Panc1 (cell line): ENCODE measurements at regions not wholly inside any gene's neighbourhood (a gene's known extent, or its start where the extent isn't known, plus 50 kb on each side); places are given as distances from the start of the nearest gene placed in this dataset.
"Not testable (repeated sequence)": the region's sequence is repeated elsewhere in the genome, so short reads cannot be mapped to it uniquely, and the experiment has no call there.

ENCODE experiments used
- ATAC-seq: fragments of 200-7000 bp; cut with Tn5 transposase; 2 replicates; pipeline ENCODE4 v1.9.1; 2020; ENCODE audit warnings: mild to moderate bottlenecking, moderate library complexity
- BruUV-seq: library from RNA; stranded (reverse); fragments of 400-500 nt; replicated peaks from 2 replicates; lab custom pipeline; 2021; lab: Mats Ljungman, UMichigan
- CTCF ChIA-PET: fragments of 300-600 bp; sonication (Branson Sonifier 250); formaldehyde crosslinking; loops from one replicate; lab custom pipeline; 2022; ENCODE audit warnings: antibody characterized with exemption; lab: Charles Lee
- POLR2A ChIA-PET: fragments of 300-600 bp; sonication (Branson Sonifier 250); formaldehyde crosslinking; loops from one replicate; lab custom pipeline; 2022; ENCODE audit warnings: antibody characterized with exemption; lab: Charles Lee
- DNase-seq: peaks from one replicate; pipeline ENCODE4 v3.0.0-alpha.2; 2010; ENCODE audit warnings: low read depth, low spot score
- H3K27ac ChIP-seq: 2 replicates; pipeline ENCODE4 v1.5.1; 2011; ENCODE audit warnings: mild to moderate bottlenecking, low read length, inconsistent platforms
- H3K27me3 ChIP-seq: fragments of 200-500 bp; sonication (Bioruptor generic); 2 replicates; pipeline ENCODE4 v1.6.0; 2014; ENCODE audit warnings: low read length, inconsistent platforms; ENCODE audit not compliant: control insufficient read depth, insufficient read depth
- H3K36me3 ChIP-seq: fragments of 200-500 bp; sonication (Bioruptor generic); 2 replicates; pipeline ENCODE4 v1.5.1; 2014; ENCODE audit warnings: inconsistent platforms, mild to moderate bottlenecking, low read length, moderate library complexity; ENCODE audit not compliant: control insufficient read depth, insufficient read depth
- H3K4me1 ChIP-seq: 2 replicates; pipeline ENCODE4 v1.5.1; 2011; ENCODE audit warnings: inconsistent platforms, mild to moderate bottlenecking, low read length, moderate library complexity; ENCODE audit not compliant: control insufficient read depth, insufficient read depth
- H3K4me3 ChIP-seq, 2 experiments: 2 replicates each; pipeline ENCODE4 v1.5.1; 2011 to 2012; ENCODE audit warnings: low read depth in 2 of 2, low read length in 2 of 2, mild to moderate bottlenecking in 2 of 2, inconsistent platforms in 1 of 2, moderate library complexity in 1 of 2
- H3K9me3 ChIP-seq: fragments of 200-500 bp; sonication (Bioruptor generic); 2 replicates; pipeline ENCODE4 v1.5.1; 2014; ENCODE audit warnings: low read depth, mild to moderate bottlenecking, inconsistent platforms, low read length, moderate library complexity; ENCODE audit not compliant: control insufficient read depth, insufficient read depth
- POLR2AphosphoS5 ChIP-seq: IDR thresholded peaks from 2 replicates; pipeline ENCODE4 v1.6.1; 2012; ENCODE audit warnings: mild to moderate bottlenecking, low read depth, low read length, moderate library complexity
- SIN3A ChIP-seq: IDR thresholded peaks from 2 replicates; pipeline ENCODE4 v1.6.1; 2012; ENCODE audit warnings: low read depth, mild to moderate bottlenecking, low read length, moderate library complexity, borderline replicate concordance; ENCODE audit not compliant: insufficient read depth
- TCF7L2 ChIP-seq: IDR thresholded peaks from 2 replicates; pipeline ENCODE4 v1.6.1; 2011; ENCODE audit warnings: mild to moderate bottlenecking, low read depth, low read length, inconsistent platforms
- in situ Hi-C: cut with HindIII; loops from 2 replicates; pipeline ENCODE4 v1.10.0; 2016; ENCODE audit warnings: low sequenced_read_pairs, low pct_unique_long_range_greater_than_20kb
- intact Hi-C: fragments of 100-400 bp; cut with micrococcal nuclease; formaldehyde crosslinking; loops from one replicate; pipeline ENCODE4 v1.10.0; 2022; ENCODE audit not compliant: unreplicated experiment
- TF ChIP-seq, protein P1 (sequence below), 2 experiments: IDR thresholded peaks; 2 replicates each; pipeline ENCODE4 v1.6.1; 2011 to 2012; ENCODE audit warnings: low read depth in 2 of 2, control low read depth in 1 of 2, low read length in 1 of 2, mild to moderate bottlenecking in 1 of 2, moderate library complexity in 1 of 2; ENCODE audit not compliant: insufficient read depth in 1 of 2
- TF ChIP-seq, protein P2 (sequence below): fragments of 450-650 bp; IDR thresholded peaks from 2 replicates; pipeline ENCODE4 v1.5.1; 2017; ENCODE audit warnings: mild to moderate bottlenecking

DNA sequence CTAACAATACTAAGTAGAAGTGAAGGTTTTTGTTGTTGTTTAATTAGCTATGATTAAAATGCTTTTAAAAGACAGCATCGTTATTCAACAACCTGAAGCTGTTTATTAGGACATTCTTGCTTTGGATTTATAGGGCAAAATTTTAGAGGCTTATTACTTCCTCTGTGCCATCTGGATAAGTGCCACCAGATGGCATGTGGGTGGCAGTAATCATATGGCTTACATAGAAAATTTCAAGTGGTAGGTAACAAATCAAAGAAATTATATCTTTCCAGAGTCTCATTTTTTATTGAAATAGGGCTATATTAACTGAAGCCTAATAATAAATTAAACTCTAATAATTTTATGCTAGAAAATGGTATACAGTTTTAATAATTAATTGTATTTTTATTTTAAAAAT is 83.3 kb upstream of the HTR2C start:
- Histone ChIP-seq H3K9me3 (no peaks in the 10 kb centered on the region), H3K27me3 (no peaks in the 10 kb centered on the region), H3K27ac (no peak overlapping the region), H3K4me3 (no peak overlapping the region), H3K4me1 (no peaks in the 10 kb centered on the region), H3K36me3 (no peaks in the 10 kb centered on the region)
- ChIA-PET CTCF (no interaction called here), POLR2A (interaction anchor here (0.6 kb wide), 1 partner anchor 45 kb away, joined by 8 read pairs; no protein-coding TSS in a partner anchor)
- no TSS peak for BruUV-seq
- ATAC-seq (no peak), DNase-seq (no peak)
- no peak for TF ChIP-seq TCF7L2
- TF ChIP-seq SIN3A: no peak
- intact Hi-C loops (no loop called here), in situ Hi-C loops (no loop called here)

DNA sequence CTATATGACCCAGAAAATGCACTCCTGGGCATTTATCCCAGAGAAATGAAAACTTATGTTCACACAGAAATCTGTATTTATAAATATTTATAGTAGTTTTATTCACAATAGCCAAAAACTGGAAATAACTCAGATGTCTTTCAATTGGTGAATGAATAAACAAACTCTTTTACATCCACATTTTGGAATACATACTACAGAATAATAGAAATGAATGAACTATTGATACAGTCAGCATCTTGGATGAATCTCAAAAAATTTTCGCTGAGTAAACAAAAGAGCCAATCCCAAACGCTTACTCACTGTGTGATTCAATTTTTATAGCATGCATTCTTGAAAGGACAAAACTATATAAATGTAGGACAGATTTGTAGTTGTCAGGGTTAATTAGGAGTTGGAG is 75.1 kb upstream of the HTR2C start:
- no peaks in the 10 kb centered on the region for H3K36me3 ChIP-seq
- DNase-seq (no peak), ATAC-seq (no peak)
- BruUV-seq: no TSS peak
- H3K9me3 ChIP-seq: no peaks in the 10 kb centered on the region
- TF ChIP-seq TCF7L2 (no peak), SIN3A (no peak)
- TF ChIP-seq, protein P1, sequence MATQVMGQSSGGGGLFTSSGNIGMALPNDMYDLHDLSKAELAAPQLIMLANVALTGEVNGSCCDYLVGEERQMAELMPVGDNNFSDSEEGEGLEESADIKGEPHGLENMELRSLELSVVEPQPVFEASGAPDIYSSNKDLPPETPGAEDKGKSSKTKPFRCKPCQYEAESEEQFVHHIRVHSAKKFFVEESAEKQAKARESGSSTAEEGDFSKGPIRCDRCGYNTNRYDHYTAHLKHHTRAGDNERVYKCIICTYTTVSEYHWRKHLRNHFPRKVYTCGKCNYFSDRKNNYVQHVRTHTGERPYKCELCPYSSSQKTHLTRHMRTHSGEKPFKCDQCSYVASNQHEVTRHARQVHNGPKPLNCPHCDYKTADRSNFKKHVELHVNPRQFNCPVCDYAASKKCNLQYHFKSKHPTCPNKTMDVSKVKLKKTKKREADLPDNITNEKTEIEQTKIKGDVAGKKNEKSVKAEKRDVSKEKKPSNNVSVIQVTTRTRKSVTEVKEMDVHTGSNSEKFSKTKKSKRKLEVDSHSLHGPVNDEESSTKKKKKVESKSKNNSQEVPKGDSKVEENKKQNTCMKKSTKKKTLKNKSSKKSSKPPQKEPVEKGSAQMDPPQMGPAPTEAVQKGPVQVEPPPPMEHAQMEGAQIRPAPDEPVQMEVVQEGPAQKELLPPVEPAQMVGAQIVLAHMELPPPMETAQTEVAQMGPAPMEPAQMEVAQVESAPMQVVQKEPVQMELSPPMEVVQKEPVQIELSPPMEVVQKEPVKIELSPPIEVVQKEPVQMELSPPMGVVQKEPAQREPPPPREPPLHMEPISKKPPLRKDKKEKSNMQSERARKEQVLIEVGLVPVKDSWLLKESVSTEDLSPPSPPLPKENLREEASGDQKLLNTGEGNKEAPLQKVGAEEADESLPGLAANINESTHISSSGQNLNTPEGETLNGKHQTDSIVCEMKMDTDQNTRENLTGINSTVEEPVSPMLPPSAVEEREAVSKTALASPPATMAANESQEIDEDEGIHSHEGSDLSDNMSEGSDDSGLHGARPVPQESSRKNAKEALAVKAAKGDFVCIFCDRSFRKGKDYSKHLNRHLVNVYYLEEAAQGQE (IDR thresholded peaks at IDR 0.05; ENCODE audit: insufficient read depth in 1 of 2, low read depth in 2 of 2, low read length in 1 of 2): no peak
- in situ Hi-C loops: no loop called here
- H3K4me1 ChIP-seq: no peaks in the 10 kb centered on the region
- no peak overlapping the region for H3K4me3 ChIP-seq
- ChIA-PET POLR2A (no interaction called here), CTCF (no interaction called here)
- intact Hi-C loops: no loop called here
- H3K27ac ChIP-seq: no peak overlapping the region
- H3K27me3 ChIP-seq: no peaks in the 10 kb centered on the region

DNA sequence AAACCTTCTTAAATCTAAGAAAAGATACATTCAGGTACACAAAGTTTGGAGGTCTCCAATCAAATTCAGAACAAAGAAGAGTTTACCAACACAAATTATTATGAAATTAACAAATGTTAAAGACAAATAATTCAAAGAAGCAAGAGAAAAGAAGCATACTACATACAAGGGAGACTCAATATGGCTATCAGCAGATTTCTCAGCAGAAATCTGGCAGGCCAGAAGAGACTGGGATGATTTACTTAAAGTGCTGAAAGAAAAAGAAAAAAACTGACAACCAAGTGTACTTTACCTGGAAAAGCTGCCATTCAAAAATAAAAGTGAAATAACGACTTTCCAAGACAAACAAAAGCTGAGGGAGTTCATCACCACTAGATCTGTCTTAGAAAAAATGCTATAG is 64.4 kb upstream of the HTR2C start:
- no peak for ATAC-seq
- Histone ChIP-seq H3K36me3 (no peaks in the 10 kb centered on the region), H3K4me3 (no peak overlapping the region), H3K27me3 (no peaks in the 10 kb centered on the region), H3K27ac (no peak overlapping the region), H3K4me1 (no peaks in the 10 kb centered on the region), H3K9me3 (no peaks in the 10 kb centered on the region)
- ChIA-PET POLR2A (no interaction called here), CTCF (no interaction called here)
- in situ Hi-C loops (no loop called here), intact Hi-C loops (no loop called here)
- TF ChIP-seq SIN3A: no peak
- TF ChIP-seq, protein P1 (IDR thresholded peaks at IDR 0.05; ENCODE audit: insufficient read depth in 1 of 2, low read depth in 2 of 2, low read length in 1 of 2): no peak
- TF ChIP-seq, protein P2, sequence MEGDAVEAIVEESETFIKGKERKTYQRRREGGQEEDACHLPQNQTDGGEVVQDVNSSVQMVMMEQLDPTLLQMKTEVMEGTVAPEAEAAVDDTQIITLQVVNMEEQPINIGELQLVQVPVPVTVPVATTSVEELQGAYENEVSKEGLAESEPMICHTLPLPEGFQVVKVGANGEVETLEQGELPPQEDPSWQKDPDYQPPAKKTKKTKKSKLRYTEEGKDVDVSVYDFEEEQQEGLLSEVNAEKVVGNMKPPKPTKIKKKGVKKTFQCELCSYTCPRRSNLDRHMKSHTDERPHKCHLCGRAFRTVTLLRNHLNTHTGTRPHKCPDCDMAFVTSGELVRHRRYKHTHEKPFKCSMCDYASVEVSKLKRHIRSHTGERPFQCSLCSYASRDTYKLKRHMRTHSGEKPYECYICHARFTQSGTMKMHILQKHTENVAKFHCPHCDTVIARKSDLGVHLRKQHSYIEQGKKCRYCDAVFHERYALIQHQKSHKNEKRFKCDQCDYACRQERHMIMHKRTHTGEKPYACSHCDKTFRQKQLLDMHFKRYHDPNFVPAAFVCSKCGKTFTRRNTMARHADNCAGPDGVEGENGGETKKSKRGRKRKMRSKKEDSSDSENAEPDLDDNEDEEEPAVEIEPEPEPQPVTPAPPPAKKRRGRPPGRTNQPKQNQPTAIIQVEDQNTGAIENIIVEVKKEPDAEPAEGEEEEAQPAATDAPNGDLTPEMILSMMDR: no peak
- no peak for TF ChIP-seq TCF7L2
- no peak for TF ChIP-seq POLR2AphosphoS5
- BruUV-seq: no TSS peak
- DNase-seq: no peak

DNA sequence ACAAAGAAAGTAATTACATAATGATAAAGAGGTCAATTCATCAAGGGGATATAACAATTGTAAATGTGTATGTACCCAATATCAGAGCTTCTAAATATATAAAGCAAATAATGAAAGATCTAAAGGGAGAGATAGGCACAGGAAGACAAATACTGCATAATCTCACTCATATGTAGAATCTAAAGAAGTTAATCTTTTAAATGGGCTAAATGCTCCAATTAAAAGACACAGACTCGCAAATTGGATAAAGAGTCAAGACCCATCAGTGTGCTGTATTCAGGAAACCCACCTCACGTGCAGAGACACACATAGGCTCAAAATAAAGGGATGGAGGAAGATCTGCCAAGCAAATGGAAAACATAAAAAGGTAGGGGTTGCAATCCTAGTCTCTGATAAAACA is 63.2 kb upstream of the HTR2C start:
- H3K27me3 ChIP-seq, BruUV-seq, H3K4me3 ChIP-seq, in situ Hi-C loops, DNase-seq, POLR2A ChIA-PET, intact Hi-C loops, H3K9me3 ChIP-seq, ATAC-seq, H3K27ac ChIP-seq, CTCF ChIA-PET, H3K4me1 ChIP-seq, H3K36me3 ChIP-seq: not testable (repeated sequence)
